HG03095 (cell line): ENCODE measurements at regions not wholly inside any gene's neighbourhood (a gene's known extent, or its start where the extent isn't known, plus 50 kb on each side); places are given as distances from the start of the nearest gene placed in this dataset.

Experiments
- ATAC-seq: cut with Tn5 transposase; IDR thresholded peaks from one replicate; pipeline ENCODE4 v1.9.1; 2021; ENCODE audit warnings: moderate library complexity; ENCODE audit not compliant: unreplicated experiment

- ATAC-seq = no peak
Measured at GRCh38 chr5:74384851-74385250, 255.7 kb downstream of the ENC1 start.

- no peak for ATAC-seq
Measured at GRCh38 chr5:74382987-74383593, 257.4 kb downstream of the ENC1 start.

- ATAC-seq = no peak
Measured at GRCh38 chr5:74382123-74382855, 258.2 kb downstream of the ENC1 start.

DNA sequence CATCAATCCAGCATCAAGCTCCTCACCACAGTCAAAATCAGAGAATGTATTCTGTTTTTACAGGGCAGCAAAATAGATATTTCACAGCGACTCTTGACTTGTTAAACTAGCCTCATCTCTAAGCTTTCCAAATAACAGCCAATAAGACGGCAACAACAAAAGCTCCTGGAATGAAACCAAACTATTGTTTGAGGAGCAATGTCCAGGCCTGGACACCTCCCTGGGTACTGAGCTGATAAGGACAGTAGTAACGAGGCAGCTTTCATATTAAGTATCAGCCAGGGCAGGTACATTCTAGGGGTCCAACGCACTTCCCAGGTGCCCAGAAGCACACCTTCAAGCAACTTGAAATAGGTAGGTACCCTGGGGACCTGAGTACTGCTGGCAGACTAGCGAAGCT, 260.3 kb downstream of the ENC1 start:
- no peak for ATAC-seq

GRCh38 chr5:74378464-74378863, 262.1 kb downstream of the ENC1 start:
- no peak for ATAC-seq

DNA sequence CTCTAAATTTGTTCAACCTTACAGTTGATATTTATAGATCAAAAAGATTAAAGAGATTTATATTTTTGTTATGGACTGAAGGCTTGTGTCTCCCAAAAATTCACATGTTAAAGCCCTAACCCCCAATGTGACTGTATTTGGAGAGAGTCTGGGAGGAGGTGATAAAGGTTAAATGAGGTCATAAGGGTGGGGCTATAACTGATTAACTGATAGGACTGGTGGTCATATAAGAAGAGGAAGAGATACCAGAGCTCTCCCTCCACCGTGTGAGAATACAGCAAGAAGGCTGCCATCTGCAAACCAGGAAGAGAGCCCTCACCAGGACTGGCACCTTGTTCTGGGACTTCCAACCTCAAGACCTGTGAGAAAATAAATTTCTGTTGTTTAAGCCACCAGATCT, 264.3 kb downstream of the ENC1 start:
- no peak for ATAC-seq

- ATAC-seq = no peak
Measured at GRCh38 chr5:74375271-74375670, 265.3 kb downstream of the ENC1 start.

DNA sequence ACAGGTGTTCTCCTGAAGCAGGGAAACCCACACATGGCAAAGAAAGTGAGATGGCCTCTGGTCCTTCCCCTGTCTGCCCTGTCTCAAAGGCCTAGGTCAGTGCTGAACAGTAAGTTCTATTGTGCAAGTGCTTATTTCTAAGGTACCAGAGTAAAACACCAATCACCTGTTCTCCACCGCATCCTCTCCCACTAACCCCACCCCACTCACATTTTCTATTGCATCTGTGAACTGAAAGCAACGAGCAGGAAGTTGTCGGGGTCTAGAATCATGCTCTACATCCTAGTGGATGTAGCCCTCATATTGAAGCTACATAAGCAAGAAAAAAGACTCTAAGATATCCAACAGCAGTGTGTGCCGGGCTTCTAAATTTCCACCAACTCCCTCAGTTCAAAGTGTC, 265.9 kb downstream of the ENC1 start:
- no peak for ATAC-seq

- ATAC-seq = no peak
Measured at GRCh38 chr5:74373076-74373475, 267.5 kb downstream of the ENC1 start.

DNA sequence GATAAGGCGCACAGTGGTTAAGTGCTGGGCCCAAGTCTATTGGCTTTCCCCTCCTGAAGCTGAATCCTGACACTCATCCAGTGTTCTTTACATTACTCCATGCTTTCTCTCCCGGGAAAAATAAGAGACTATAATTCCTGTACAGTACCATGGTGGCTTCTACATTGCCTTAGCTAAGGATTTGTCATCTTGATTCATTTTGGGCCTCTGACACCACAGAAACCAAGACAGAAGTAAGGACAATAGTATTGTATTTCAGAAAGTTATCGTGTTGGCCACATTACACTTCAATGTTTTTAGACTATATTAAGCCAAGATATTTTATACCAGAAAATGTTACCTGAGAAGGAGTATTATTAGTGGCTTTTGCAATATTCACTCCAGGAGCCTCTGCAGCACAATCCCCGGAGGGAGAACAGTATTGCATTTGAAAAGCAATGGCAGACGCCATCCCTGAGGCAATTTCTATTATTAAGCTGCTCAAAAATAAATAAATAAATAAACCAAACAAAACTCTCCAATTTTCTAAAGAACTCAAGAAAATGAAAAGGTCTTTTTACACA, 267.9 kb downstream of the ENC1 start:
- ATAC-seq = no peak

DNA sequence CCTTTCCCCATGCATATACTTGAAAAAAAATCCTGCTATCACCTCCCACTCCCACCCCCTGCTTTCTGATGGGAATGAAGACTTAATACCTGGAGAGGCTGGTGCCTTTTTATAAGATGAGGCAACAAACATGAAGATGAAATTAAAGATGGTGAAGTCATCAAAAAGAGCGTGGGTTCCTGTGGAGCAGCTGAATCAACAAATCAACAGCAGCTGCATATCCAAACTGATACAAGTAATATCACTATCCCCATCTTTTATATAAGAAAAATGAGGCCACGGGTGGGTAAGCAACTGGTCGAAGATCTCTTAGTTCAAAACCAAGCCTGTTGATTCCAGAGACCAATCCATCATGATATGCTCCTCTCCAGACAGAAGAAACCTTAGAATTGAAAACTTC, 268.5 kb downstream of the ENC1 start:
- no peak for ATAC-seq

DNA sequence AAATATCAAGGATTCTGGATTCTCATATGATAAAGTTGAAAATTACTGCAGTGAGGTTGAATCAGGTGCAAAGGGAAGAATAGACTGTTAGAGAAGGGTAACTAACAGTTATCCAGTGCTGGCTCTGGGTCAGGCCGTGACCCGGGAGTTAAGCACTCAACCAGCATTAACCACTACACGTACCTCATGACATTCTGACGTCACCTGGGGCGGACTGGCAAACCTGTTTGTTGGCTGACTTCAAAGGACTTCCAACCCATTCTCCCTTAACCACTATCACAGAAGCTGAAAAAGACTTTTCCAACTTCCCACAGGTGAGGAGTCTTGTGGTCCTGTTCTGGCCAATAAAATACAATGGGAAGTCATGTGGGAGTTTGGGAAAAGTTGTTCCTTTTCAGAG, 268.9 kb downstream of the ENC1 start:
- no peak for ATAC-seq

DNA sequence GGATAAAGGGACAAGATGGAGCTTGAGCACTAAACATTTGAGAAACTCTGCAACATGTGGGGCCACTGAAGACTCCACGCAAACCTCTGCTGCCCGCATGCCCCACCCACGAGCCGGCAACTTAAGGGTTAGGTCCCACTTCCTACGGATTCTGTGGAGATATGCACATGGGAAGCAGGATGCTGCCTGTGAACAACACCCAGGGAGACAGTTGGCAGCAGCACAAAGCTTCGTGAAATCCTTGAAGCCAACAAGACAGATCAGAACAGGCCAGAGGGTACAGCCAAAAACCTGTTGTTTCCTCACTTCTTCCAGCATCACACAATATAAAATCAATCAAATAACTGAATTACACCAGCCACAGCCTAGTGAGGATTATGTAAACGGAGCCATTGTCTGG, 270.4 kb downstream of the ENC1 start:
- ATAC-seq = no peak

- no peak for ATAC-seq
Measured at GRCh38 chr5:74369173-74369572, 271.4 kb downstream of the ENC1 start.

DNA sequence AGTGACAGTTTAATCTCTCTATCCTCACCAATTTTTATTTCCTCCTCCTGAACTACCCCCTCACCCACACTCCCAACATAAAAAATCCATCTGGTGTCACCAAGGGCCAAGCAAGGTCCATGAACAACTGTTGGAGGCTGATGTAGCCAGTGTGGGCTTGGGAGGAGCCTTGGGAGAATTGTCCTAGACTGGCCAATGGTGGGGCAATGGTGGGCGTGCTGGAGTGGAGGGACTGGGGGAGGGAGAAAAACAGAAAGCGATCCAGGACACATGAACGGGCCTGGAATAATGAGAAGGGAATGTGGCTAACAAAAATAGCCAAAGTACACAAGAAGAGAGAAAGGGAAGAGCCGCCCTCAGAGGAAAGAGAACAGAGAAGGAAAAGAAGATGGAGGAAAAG, 272.6 kb downstream of the ENC1 start:
- no peak for ATAC-seq

GRCh38 chr5:74367241-74367733, 273.2 kb downstream of the ENC1 start:
- ATAC-seq = no peak

- no peak for ATAC-seq
Measured at GRCh38 chr5:74365723-74366122, 274.8 kb downstream of the ENC1 start.

GRCh38 chr5:74364507-74364906, 276.0 kb downstream of the ENC1 start:
- ATAC-seq = no peak

- ATAC-seq = no peak
Measured at GRCh38 chr5:74363603-74364205, 276.8 kb downstream of the ENC1 start.

GRCh38 chr5:74361406-74362358, 278.8 kb downstream of the ENC1 start:
- no peak for ATAC-seq
